Astrocyte of the spinal cord (primary cell): ENCODE measurements at regions not wholly inside any gene's neighbourhood (a gene's known extent, or its start where the extent isn't known, plus 50 kb on each side); places are given as distances from the start of the nearest gene placed in this dataset.

Experiments
- DNase-seq: peaks from one replicate; pipeline ENCODE4 v3.0.0; 2011; ENCODE audit warnings: low read depth, low spot score
- H3K4me3 ChIP-seq: 2 replicates; pipeline ENCODE4 v1.5.1; 2011; ENCODE audit warnings: low read depth, mild to moderate bottlenecking, low read length, moderate library complexity
- CTCF ChIP-seq: IDR thresholded peaks from 2 replicates; pipeline ENCODE4 v1.5.1; 2012; ENCODE audit warnings: low read depth, mild to moderate bottlenecking, low read length, inconsistent platforms
- in situ Hi-C: cut with HindIII; loops from 2 replicates; pipeline ENCODE4 v1.10.0; 2017; ENCODE audit warnings: low sequenced_read_pairs

- DNase-seq: no peak
- no peak overlapping the region for H3K4me3 ChIP-seq
- TF ChIP-seq CTCF: no peak
- in situ Hi-C loops: no loop called here
Observed at GRCh38 chr6:41474213-41474933, 71.8 kb upstream of the FOXP4 start.

- DNase-seq: no peak
- no peak overlapping the region for H3K4me3 ChIP-seq
- in situ Hi-C loops: no loop called here
- no peak for TF ChIP-seq CTCF
Observed at GRCh38 chr6:41475164-41475563, 71.0 kb upstream of the FOXP4 start.

DNA sequence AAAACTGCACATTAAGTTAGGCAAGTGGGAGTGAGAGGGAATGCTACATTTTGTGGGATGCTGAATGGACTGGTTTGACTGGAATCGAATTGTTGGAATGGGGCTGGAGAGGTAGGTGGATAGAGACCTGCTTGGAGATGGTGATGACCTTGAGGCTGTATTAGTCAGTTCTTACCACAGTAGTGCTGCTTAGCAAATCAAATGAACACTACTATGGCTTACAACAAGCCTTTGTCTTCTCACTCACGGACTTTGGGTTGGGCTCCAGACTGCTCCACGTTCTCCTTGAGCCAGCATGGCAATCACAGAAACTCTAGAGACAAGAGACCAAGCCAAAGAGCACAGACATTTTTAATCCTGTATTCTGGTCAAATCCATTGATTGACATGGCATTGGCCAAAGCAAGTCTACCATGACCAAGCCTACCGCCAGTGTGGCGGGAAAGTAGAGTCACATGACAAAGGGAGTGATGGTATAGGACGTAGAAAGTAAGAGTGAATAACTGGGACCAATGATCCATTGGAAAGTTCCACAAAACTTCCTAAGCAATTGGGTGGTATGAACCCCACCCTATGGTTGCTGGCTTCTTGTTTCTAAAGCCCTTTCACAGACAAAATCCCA lies 70.3 kb upstream of the FOXP4 start:
- no peak overlapping the region for H3K4me3 ChIP-seq
- in situ Hi-C loops: no loop called here
- TF ChIP-seq CTCF: no peak
- DNase-seq: no peak

- no peak for TF ChIP-seq CTCF
- in situ Hi-C loops: no loop called here
- no peak overlapping the region for H3K4me3 ChIP-seq
- no peak for DNase-seq
Observed at GRCh38 chr6:41476401-41476800, 69.8 kb upstream of the FOXP4 start.

DNA sequence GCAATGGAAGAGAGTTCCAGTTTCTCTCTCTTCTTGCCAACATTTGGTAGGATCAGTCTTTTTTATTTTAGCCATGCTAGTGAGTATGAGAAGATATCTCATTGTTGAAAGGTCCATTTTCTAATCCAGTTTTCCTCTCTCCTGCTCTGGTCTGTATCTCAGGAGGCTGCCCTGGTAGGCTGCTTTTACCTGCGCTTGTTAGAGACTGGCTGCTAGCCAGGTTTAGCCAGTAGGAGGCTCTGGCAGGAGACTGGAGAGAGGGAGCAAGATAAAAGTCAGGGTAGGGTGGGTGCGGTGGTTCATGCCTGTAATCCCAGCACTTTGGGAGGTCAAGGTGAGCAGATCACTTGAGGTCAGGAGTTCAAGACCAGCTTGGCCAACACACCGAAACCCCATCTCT lies 68.6 kb upstream of the FOXP4 start:
- in situ Hi-C loops: no loop called here
- DNase-seq: no peak
- H3K4me3 ChIP-seq: no peak overlapping the region
- TF ChIP-seq CTCF: no peak

- DNase-seq: no peak
- in situ Hi-C loops: no loop called here
- H3K4me3 ChIP-seq: no peak overlapping the region
- TF ChIP-seq CTCF: no peak
Observed at GRCh38 chr6:41483943-41484342, 62.2 kb upstream of the FOXP4 start.
